Erythroblast (primary cell): ENCODE measurements at regions not wholly inside any gene's neighbourhood (a gene's known extent, or its start where the extent isn't known, plus 50 kb on each side); places are given as distances from the start of the nearest gene placed in this dataset.

ENCODE experiments used
- GATA1 ChIP-seq: IDR thresholded peaks from 2 replicates; pipeline ENCODE4 v1.6.1; 2011; ENCODE audit warnings: low read depth, mild to moderate bottlenecking, control low read depth, low read length, moderate library complexity
- POLR2A ChIP-seq: IDR thresholded peaks from 2 replicates; pipeline ENCODE4 v1.6.1; 2011; ENCODE audit warnings: mild to moderate bottlenecking, low read length

- TF ChIP-seq POLR2A (no peak), GATA1 (no peak)
Measured at GRCh38 chr15:39192979-39193560, 387.8 kb upstream of the THBS1 start.
